AG04449 (cell line): ENCODE measurements at regions not wholly inside any gene's neighbourhood (a gene's known extent, or its start where the extent isn't known, plus 50 kb on each side); places are given as distances from the start of the nearest gene placed in this dataset.

Source experiments
- CTCF ChIA-PET: fragments of 350-600 bp; formaldehyde crosslinking; extraction: SDS; loops from one replicate; lab custom pipeline; 2021; ENCODE audit warnings: antibody characterized with exemption; lab: Yijun Ruan, JAX
- POLR2A ChIA-PET: fragments of 400-600, 350-600 bp; formaldehyde crosslinking; extraction: SDS; loops from one replicate; lab custom pipeline; 2020; ENCODE audit warnings: antibody characterized with exemption, inconsistent platforms; lab: Yijun Ruan, JAX
- DNase-seq: peaks from one replicate; pipeline ENCODE4 v3.0.0-alpha.2; 2010; ENCODE audit warnings: low read depth, low spot score
- H3K4me3 ChIP-seq: 2 replicates; pipeline ENCODE4 v1.5.1; 2011; ENCODE audit warnings: low read depth, mild to moderate bottlenecking, control low read depth, low read length
- CTCF ChIP-seq: IDR thresholded peaks from one replicate; pipeline ENCODE4 v1.5.1; 2011; ENCODE audit warnings: mild to moderate bottlenecking, moderate library complexity, low read length, control low read depth, inconsistent platforms; ENCODE audit not compliant: insufficient read depth; ENCODE audit errors: missing control alignments

GRCh38 chr3:120838441-120839091 is 69.4 kb upstream of the STXBP5L start:
- no peak overlapping the region for H3K4me3 ChIP-seq
- DNase-seq = no peak
- ChIA-PET CTCF (no interaction called here), POLR2A (no interaction called here)
- no peak for TF ChIP-seq CTCF

- CTCF ChIA-PET = no interaction called here
- TF ChIP-seq CTCF = no peak
- no peak for DNase-seq
- H3K4me3 ChIP-seq = no peak overlapping the region
- POLR2A ChIA-PET = no interaction called here
These were observed 68.9 kb upstream of the STXBP5L start for GRCh38 chr3:120839120-120839519.

DNA sequence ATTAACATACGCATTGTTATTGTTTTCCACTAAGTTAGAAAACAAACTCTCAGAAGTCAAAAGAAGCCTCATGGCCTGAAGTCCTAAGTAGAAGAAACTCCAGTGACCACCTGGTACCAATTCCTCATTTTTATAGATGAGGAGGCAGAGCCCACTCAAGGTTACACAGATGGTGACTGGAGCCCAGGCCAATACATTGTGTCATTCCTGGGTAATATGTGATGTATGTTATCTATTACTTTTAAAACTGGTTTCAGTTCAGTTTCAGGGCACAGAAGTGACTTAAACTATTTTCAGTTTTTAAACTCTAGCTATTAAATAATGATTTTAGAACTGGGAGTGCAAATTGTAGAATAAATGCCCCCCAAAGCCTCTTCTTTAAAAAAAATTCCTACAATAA is 66.7 kb upstream of the STXBP5L start:
- no peak for DNase-seq
- no peak overlapping the region for H3K4me3 ChIP-seq
- ChIA-PET CTCF (no interaction called here), POLR2A (no interaction called here)
- TF ChIP-seq CTCF = no peak

- TF ChIP-seq CTCF = no peak
- CTCF ChIA-PET = no interaction called here
- H3K4me3 ChIP-seq = no peak overlapping the region
- DNase-seq = no peak
- POLR2A ChIA-PET = no interaction called here
These were observed 61.9 kb upstream of the STXBP5L start for GRCh38 chr3:120846073-120846472.

DNA sequence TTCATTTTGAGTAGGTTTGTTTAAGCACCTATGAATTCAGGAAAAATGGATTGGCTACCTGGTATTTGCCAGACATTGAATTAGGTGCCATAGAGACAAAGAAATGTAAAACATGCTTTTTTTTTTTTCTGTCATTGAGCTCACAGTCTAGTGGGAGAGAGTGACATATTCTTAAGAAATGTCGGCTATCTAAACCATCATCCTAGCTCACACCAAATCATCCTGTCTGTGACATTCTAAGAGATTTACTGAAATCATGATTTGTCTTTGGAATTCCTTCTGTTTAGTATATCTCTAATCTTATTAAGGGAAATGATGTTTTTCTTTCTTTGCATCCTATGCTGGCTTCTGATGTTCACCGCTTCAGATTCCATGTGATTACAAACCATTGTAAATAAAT is 59.5 kb upstream of the STXBP5L start:
- ChIA-PET CTCF (interaction anchor here (1.6 kb wide), 1 partner anchor 53 kb away, joined by 4 read pairs; no protein-coding TSS in a partner anchor), POLR2A (no interaction called here)
- no peak for TF ChIP-seq CTCF
- no peak for DNase-seq
- no peak overlapping the region for H3K4me3 ChIP-seq

DNA sequence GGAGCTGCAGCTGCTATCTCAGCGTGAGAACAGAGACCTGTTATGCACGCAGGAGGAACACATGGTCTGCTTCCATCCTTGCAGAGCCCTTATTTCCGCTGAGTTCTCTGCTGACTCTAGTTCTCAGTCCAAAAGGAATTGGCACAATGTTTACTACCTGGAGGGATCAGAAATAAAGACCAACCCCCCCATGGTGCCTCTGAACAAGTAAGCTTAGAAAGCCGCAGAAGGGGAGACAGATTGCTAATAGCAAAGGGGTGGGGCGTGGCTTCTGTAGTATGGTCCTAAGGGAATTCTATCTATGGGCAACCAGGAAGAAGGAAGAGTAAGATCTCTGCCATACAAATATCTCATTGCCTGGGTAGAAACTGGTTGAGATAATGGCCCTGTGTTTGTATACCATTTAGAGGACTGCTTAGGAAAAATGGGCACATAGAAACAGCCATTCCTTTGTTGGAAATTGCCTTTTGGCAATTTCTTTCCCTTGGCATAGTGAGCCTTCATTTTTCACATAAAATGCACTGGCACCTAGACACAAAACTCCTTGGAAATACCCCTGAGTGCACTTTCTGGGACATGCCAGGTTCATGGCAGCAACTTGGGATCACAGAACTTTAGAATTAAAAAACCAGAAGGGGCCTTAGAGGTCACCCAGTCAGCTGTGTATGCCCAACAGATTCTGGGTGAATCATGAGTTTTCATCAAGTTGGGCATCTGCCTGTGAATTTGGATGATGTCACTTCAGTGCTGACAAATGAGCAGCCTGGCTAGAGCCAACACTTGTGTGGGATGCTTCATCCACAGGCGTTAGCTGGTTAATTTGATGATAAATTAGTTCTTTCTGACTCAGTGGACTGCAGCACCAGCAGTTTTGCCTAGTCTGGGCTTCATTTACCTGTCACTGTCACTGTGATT is 57.4 kb upstream of the STXBP5L start:
- ChIA-PET CTCF (no interaction called here), POLR2A (no interaction called here)
- DNase-seq = no peak
- no peak for TF ChIP-seq CTCF
- H3K4me3 ChIP-seq = no peak overlapping the region
